ENCODE measurements at regions not wholly inside any gene's neighbourhood (a gene's known extent, or its start where the extent isn't known, plus 50 kb on each side); places are given as distances from the start of the nearest gene placed in this dataset.

- TF ChIP-seq, protein P1, sequence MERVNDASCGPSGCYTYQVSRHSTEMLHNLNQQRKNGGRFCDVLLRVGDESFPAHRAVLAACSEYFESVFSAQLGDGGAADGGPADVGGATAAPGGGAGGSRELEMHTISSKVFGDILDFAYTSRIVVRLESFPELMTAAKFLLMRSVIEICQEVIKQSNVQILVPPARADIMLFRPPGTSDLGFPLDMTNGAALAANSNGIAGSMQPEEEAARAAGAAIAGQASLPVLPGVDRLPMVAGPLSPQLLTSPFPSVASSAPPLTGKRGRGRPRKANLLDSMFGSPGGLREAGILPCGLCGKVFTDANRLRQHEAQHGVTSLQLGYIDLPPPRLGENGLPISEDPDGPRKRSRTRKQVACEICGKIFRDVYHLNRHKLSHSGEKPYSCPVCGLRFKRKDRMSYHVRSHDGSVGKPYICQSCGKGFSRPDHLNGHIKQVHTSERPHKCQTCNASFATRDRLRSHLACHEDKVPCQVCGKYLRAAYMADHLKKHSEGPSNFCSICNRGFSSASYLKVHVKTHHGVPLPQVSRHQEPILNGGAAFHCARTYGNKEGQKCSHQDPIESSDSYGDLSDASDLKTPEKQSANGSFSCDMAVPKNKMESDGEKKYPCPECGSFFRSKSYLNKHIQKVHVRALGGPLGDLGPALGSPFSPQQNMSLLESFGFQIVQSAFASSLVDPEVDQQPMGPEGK (CRISPR knock-in tag; IDR thresholded peaks at IDR 0.05; ENCODE audit: borderline replicate concordance): no peak
- no peak for TF ChIP-seq ZFP30 (CRISPR knock-in tag; IDR thresholded peaks at IDR 0.05)
- TF ChIP-seq, protein P2, sequence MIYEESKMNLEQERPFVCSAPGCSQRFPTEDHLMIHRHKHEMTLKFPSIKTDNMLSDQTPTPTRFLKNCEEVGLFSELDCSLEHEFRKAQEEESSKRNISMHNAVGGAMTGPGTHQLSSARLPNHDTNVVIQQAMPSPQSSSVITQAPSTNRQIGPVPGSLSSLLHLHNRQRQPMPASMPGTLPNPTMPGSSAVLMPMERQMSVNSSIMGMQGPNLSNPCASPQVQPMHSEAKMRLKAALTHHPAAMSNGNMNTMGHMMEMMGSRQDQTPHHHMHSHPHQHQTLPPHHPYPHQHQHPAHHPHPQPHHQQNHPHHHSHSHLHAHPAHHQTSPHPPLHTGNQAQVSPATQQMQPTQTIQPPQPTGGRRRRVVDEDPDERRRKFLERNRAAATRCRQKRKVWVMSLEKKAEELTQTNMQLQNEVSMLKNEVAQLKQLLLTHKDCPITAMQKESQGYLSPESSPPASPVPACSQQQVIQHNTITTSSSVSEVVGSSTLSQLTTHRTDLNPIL (CRISPR knock-in tag; IDR thresholded peaks at IDR 0.05; ENCODE audit: low read depth): no peak
- TF ChIP-seq TCF4 (CRISPR knock-in tag; IDR thresholded peaks at IDR 0.05; ENCODE audit: borderline replicate concordance): no peak
- TF ChIP-seq, protein P3, sequence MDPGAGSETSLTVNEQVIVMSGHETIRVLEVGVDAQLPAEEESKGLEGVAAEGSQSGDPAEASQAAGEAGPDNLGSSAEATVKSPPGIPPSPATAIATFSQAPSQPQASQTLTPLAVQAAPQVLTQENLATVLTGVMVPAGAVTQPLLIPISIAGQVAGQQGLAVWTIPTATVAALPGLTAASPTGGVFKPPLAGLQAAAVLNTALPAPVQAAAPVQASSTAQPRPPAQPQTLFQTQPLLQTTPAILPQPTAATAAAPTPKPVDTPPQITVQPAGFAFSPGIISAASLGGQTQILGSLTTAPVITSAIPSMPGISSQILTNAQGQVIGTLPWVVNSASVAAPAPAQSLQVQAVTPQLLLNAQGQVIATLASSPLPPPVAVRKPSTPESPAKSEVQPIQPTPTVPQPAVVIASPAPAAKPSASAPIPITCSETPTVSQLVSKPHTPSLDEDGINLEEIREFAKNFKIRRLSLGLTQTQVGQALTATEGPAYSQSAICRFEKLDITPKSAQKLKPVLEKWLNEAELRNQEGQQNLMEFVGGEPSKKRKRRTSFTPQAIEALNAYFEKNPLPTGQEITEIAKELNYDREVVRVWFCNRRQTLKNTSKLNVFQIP (CRISPR knock-in tag; IDR thresholded peaks at IDR 0.05; ENCODE audit: borderline replicate concordance, low read depth): no peak
- TF ChIP-seq ESRRG (CRISPR knock-in tag; IDR thresholded peaks at IDR 0.05): no peak
- no peak for TF ChIP-seq PPARA (CRISPR knock-in tag; IDR thresholded peaks at IDR 0.05; ENCODE audit: borderline replicate concordance)
- no peak for TF ChIP-seq OSR1 (CRISPR knock-in tag; IDR thresholded peaks at IDR 0.05)
- no peak for TF ChIP-seq ARNTL (CRISPR knock-in tag; IDR thresholded peaks at IDR 0.05; ENCODE audit: borderline replicate concordance, low read depth)
- no peak for TF ChIP-seq TSHZ2 (CRISPR knock-in tag; IDR thresholded peaks at IDR 0.05)
- TF ChIP-seq ZNF8 (CRISPR knock-in tag; IDR thresholded peaks at IDR 0.05): no peak
- TF ChIP-seq CSDC2 (CRISPR knock-in tag; IDR thresholded peaks at IDR 0.05): no peak
- no peak for TF ChIP-seq GLIS3 (CRISPR knock-in tag; IDR thresholded peaks at IDR 0.05)
- TF ChIP-seq ZNF70 (CRISPR knock-in tag; IDR thresholded peaks at IDR 0.05): no peak
- TF ChIP-seq ZNF565 (CRISPR knock-in tag; conservative IDR thresholded peaks at IDR 0.05; ENCODE audit: low read depth): no peak
- TF ChIP-seq RARB (CRISPR knock-in tag; IDR thresholded peaks at IDR 0.05): no peak
- TF ChIP-seq SNAI2 (CRISPR knock-in tag; IDR thresholded peaks at IDR 0.05): no peak
- TF ChIP-seq ZC3H10 (CRISPR knock-in tag; IDR thresholded peaks at IDR 0.05): no peak
- no peak for TF ChIP-seq BACH2 (CRISPR knock-in tag; IDR thresholded peaks at IDR 0.05; ENCODE audit: borderline replicate concordance)
- no peak for ATAC-seq
Observed at GRCh38 chr3:99402755-99403154, 235.6 kb upstream of the COL8A1 start.

DNA sequence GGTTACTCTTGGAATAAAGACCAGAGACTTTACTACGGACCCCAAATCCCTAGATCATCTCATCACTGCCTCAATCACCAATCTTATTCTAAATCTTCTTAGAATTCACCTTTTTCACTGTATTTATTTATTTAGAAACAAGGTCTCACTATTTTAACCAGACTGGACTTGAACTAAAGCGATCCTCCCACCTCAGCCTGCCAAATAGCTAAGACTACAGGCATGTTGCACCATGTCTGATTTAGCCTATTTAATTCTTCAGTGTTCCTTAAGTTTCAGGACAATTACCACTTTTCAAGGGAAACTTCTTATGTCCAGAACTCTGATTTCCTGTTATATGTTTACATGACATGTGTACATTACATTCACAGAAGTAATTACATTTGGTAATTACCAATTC, 238.0 kb upstream of the COL8A1 start:
- ATAC-seq: no peak
- no peak for TF ChIP-seq RARB (CRISPR knock-in tag; IDR thresholded peaks at IDR 0.05)
- no peak for TF ChIP-seq TCF4 (CRISPR knock-in tag; IDR thresholded peaks at IDR 0.05; ENCODE audit: borderline replicate concordance)
- no peak for TF ChIP-seq ESRRG (CRISPR knock-in tag; IDR thresholded peaks at IDR 0.05)
- no peak for TF ChIP-seq CSRNP3 (CRISPR knock-in tag; IDR thresholded peaks at IDR 0.05)
- no peak for TF ChIP-seq CSDC2 (CRISPR knock-in tag; IDR thresholded peaks at IDR 0.05)
- no peak for TF ChIP-seq SNAI2 (CRISPR knock-in tag; IDR thresholded peaks at IDR 0.05)
- no peak for TF ChIP-seq ZFP30 (CRISPR knock-in tag; IDR thresholded peaks at IDR 0.05)
- no peak for TF ChIP-seq ZNF8 (CRISPR knock-in tag; IDR thresholded peaks at IDR 0.05)
- no peak for TF ChIP-seq ARNTL (CRISPR knock-in tag; IDR thresholded peaks at IDR 0.05; ENCODE audit: borderline replicate concordance, low read depth)
- TF ChIP-seq ZFP3 (CRISPR knock-in tag; IDR thresholded peaks at IDR 0.05): no peak
- TF ChIP-seq, protein P2 (CRISPR knock-in tag; IDR thresholded peaks at IDR 0.05; ENCODE audit: low read depth): no peak
- no peak for TF ChIP-seq PPARA (CRISPR knock-in tag; IDR thresholded peaks at IDR 0.05; ENCODE audit: borderline replicate concordance)
- TF ChIP-seq TSHZ2 (CRISPR knock-in tag; IDR thresholded peaks at IDR 0.05): no peak
- TF ChIP-seq, protein P1 (CRISPR knock-in tag; IDR thresholded peaks at IDR 0.05; ENCODE audit: borderline replicate concordance): no peak
- no peak for TF ChIP-seq BACH2 (CRISPR knock-in tag; IDR thresholded peaks at IDR 0.05; ENCODE audit: borderline replicate concordance)

All from SK-N-SH treated with all-trans-retinoic acid at 6 μM for 48 hours (cell line).